ENCODE measurements at regions not wholly inside any gene's neighbourhood (a gene's known extent, or its start where the extent isn't known, plus 50 kb on each side); places are given as distances from the start of the nearest gene placed in this dataset.

- no peak for DNase-seq
Measured at GRCh38 chr10:21078410-21079329, 181.6 kb upstream of the NEBL start.

GRCh38 chr10:21077681-21078080, 180.6 kb upstream of the NEBL start:
- no peak for DNase-seq

DNA sequence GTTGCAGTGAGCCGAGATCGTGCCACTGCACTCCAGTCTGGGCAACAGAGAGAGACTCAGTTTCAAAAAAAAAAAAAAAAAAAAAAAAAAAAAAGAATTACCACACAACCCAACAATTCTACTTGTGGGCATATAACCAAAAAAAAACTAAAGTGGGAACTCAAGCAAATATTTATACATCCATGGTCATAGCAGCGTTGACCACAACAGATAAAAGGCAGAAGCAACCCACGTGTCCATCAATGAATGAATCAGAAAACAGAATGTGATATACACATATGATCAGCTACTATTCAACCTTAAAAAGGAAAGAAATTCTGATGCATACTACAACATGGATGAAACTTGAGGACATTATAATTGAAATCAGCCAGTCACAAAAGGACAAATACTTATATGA, 179.3 kb upstream of the NEBL start:
- no peak for DNase-seq

DNA sequence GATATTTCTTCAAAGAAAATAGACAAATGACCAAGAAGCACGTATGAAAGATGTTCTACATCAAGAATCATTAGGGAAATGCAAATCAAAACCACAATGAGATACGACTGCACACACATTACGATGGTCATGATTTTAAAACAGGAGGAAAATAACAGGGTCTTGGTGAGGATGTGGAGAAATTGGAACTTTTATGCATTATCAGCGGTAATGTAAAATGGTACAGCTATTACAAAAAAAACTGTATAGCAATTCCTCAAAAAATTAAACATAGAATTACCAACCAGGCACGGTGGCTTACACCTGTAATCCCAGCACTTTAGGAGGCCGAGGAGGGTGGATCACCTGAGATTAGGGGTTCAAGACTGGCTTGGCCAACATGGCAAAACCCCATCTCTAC, 178.8 kb upstream of the NEBL start:
- DNase-seq: no peak

DNA sequence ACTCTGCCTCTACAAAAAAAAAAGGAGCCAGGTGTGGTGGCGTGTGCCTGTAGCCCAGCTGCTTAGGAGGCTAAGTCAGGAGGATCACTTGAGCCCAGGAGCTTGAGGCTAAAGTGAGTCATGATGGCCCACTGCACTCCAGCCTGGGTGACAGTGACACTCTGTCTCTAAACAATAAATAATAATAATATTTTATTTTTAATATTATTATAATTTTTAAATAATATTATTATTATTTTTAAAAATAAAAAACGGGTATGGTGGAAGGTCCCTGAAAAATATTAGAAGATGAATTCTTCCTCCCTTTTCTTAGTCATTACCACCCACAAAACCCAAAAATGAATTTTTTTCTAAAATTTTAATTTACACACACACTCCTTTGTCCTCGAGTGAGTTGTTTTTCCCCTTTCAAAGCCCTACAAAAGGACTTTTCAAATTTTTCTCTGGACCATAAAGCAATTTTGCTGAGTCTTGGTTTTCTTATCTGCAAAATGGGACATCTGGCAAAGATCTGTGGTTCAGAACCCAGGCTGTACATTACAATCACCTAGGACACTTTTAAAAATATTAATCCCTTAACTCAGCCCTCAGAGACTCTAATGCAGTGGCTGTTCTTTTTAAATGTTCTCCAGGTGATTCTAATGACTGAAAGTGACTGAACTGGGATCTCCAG, 174.0 kb upstream of the NEBL start:
- DNase-seq: no peak

DNA sequence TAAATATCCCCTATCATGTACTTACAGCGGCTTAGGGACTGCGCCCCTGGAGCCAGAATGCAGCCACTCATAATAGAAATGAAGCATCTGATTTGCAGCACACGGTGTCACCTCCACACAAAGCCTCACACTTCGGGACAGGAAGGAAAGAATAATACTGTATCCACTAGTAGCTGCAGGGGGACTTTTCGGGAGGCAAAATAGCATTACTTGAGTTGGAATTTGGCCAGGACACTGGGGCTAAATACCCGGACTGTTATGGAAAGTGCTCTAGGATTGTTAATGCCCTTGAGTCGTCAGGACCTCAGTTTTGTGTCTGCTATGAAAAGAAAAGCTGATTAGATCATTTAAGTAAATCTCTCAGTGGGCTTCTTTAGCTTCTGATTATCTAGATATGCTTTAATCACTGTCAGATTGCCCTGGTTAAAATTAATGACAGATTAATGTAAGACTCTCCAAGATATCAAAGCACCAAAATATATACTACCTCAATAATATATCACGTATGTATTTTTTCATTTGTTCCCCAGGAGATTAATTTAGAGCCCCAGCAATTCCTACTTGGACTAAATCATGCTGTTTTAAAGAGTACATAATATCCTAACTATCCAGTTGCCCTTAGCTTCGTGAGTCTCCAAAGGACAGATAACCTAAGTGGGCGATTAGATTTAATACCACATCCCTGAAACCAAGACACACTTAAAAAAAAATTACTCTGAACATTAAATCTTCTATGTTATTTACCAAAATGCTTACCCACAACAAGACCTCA, 173.0 kb upstream of the NEBL start:
- no peak for DNase-seq

GRCh38 chr10:21069278-21069677, 172.2 kb upstream of the NEBL start:
- no peak for DNase-seq

- DNase-seq: no peak
Measured at GRCh38 chr10:21068026-21068656, 171.0 kb upstream of the NEBL start.

GRCh38 chr10:21065621-21066248, 168.6 kb upstream of the NEBL start:
- DNase-seq: no peak

- no peak for DNase-seq
Measured at GRCh38 chr10:21061982-21062381, 164.9 kb upstream of the NEBL start.

- no peak for DNase-seq
Measured at GRCh38 chr10:21061184-21061583, 164.1 kb upstream of the NEBL start.

DNA sequence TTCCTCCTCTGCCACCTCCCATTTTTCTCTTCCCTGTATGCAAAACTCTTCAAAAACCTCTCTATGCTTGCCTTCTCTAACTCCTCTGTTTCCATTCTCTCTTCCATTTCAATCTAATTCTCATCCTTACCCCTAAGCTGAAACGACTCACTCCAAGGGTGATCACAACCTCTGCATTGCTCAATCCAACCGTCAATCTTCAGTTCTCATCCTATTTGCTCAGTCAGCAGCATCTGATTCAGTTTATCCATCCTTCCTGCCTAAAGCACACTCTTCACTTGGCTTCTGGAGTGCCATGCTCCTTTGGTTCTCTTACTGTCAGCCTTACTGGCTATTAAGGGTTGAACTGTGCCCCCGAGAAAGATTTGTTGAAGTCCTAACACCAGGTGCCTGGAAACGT, 163.5 kb upstream of the NEBL start:
- no peak for DNase-seq

- DNase-seq: no peak
Measured at GRCh38 chr10:21057989-21058388, 160.9 kb upstream of the NEBL start.

GRCh38 chr10:21057436-21057835, 160.3 kb upstream of the NEBL start:
- DNase-seq: no peak

GRCh38 chr10:21056461-21056860, 159.3 kb upstream of the NEBL start:
- no peak for DNase-seq

DNA sequence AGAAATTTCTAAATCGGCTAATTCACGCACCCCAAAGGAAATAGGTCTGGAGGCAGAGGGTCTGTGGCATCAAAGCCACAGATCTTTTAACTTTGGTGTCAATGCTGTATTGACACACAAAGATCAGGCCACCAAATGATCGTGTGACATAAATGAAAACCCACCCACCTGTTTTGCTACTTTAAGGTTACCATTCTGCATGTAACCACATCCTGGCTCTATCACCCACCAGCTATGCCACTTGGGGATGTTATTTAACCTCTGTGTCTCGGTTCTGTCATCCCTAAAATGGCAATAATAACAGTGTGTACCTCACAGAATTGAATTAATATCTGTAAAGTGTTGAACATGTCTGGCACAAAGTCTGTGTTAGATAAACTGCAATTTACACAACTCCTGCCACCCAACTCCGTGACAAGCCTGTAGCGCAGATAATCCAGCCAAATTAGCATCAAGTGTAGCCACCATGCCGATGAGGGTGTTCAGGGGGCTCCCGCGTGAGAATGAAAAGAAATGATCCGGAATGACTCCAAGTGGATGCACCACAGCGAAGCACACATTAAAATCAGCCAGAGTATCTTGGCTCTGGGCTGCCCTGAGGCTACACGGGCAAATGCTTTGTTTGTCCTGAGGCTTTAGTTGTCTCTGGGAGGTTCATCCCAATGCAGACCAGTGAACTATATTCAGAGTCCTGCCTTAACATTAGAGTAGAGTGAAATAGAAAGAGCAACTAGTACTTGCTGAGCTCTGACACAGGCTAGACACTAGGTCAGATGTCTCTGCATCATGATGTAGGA, 158.4 kb upstream of the NEBL start:
- no peak for DNase-seq

DNA sequence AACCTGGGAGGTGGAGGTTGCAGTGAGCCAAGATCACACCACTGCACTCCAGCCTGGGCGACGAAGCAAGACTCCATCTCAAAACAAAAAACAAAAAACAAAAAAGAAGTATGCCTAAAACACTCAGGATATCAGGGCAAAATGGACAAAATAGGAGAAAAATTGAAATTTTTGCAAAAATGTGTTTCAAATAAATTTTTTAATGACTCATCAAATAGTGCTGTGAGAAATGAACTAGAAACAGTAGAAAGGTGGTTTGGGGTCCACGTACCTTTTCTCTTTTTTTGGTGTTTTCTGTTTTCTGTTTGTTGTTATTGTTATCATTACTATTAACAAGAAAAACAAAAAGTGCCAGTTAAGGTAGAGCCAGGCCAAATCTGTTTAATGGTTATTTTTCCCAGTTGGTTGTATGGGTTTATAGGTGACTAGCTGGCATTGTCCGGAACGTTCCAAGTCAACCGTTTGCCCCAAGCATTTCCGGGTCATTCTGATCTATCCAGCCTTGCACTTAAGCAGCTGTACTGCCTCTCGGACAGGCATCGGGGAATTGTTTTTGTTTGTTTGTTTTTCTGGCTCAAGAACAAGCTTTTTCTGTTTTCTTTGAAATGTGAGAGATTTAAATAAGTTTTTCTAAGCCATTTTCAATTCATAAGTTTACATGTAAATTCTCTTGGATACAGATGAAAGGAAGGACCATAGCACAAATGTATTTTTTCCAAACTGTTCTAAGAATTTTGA, 157.0 kb upstream of the NEBL start:
- no peak for DNase-seq

- DNase-seq: no peak
Measured at GRCh38 chr10:21052709-21053104, 155.6 kb upstream of the NEBL start.

GRCh38 chr10:21052072-21052708, 155.1 kb upstream of the NEBL start:
- no peak for DNase-seq

DNA sequence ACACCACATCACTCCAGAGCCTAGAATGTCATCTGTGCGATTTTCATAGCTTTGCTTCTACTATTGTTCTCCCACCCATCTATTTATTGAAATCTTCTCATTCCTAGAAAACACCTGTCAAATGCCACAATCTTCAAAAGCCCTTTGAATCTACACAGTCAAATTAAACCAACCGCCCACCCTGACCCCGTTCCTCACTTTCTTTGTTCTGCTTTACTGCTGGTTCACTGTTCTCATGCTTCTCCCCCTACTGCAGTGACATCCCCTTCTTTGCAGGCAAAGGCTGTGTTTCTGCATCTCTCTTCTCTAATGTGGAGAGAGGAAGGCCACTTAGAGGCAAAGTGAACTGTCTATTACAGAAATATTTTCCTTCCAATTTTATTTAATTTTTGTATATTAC, 152.4 kb upstream of the NEBL start:
- DNase-seq: no peak

DNA sequence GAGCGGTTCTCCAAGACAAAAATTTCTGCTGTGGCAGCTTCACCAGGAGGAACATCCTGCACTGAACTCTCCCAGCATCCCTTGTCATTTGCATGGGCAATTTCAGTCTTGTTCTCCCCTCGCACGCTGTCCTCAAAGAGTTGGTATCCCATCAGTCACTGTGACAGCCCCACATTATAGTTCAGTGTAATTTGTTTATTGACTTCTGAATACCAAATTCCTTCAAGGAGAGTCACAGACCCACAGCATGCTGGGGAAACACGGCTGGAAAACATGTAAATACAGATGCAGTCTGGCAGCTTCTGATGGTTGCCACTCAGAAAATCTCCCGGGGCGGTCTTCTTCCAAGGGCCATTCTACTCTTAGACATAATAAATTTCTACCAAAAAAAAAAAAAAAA, 151.0 kb upstream of the NEBL start:
- no peak for DNase-seq
